ENCODE measurements at regions not wholly inside any gene's neighbourhood (a gene's known extent, or its start where the extent isn't known, plus 50 kb on each side); places are given as distances from the start of the nearest gene placed in this dataset.

- Mint-ChIP-seq H3K4me1 (no peaks in the 10 kb centered on the region), H3K36me3 (no peaks in the 10 kb centered on the region), H3K9me3 (peaks cover 0 to 4% (median 0%) of the 10 kb centered on the region in 7 donors), H3K27me3 (ENCODE audit: low read depth in 3 of 3) (peaks cover 3 to 5% (median 4%) of the 10 kb centered on the region in 3 donors), H3K4me3 (no peak overlapping the region), H3K27ac (no peak overlapping the region)
- H4K20me1 ChIP-seq (ENCODE audit: insufficient read depth, low read length): no peaks in the 10 kb centered on the region
- H3K79me2 ChIP-seq (ENCODE audit: insufficient read depth, low read length): no peaks in the 10 kb centered on the region
- H3K27ac ChIP-seq (ENCODE audit: low read depth in 1 of 2, low read length in 2 of 2): no peak overlapping the region
- no peaks in the 10 kb centered on the region for H3K36me3 ChIP-seq (replicated peaks in 1 of 2; ENCODE audit: control insufficient read depth in 1 of 2, insufficient read depth in 2 of 2, low read length in 2 of 2)
- no peak overlapping the region for H3K9ac ChIP-seq (ENCODE audit: insufficient read depth, low read length, poor library complexity, severe bottlenecking)
- no peak overlapping the region for H3K4me2 ChIP-seq (replicated peaks; ENCODE audit: extremely low read depth, low read length, poor library complexity, severe bottlenecking)
- no peak overlapping the region for H3K4me3 ChIP-seq (replicated peaks in 1 of 3; ENCODE audit: low read depth in 2 of 3, low read length in 3 of 3)
- intact Hi-C loops (cut with micrococcal nuclease): no loop called here
- no peak for DNase-seq
- H2AFZ ChIP-seq (ENCODE audit: insufficient read depth, low read depth, low read length, poor library complexity, severe bottlenecking): no peak overlapping the region
- no CpG with 5 or more reads among the region's 1 CpG for WGBS (ENCODE audit: insufficient coverage)
- no peaks in the 10 kb centered on the region for H3K9me3 ChIP-seq (replicated peaks in 1 of 2; ENCODE audit: control insufficient read depth in 1 of 2, insufficient read depth in 1 of 2, low read length in 2 of 2)
- no peaks in the 10 kb centered on the region for H3K4me1 ChIP-seq (ENCODE audit: control insufficient read depth in 1 of 2, insufficient read depth in 2 of 2, low read length in 2 of 2)
- TF ChIP-seq CTCF (IDR thresholded peaks at IDR 0.05): no peak
- H3K27me3 ChIP-seq (ENCODE audit: control insufficient read depth in 2 of 2, insufficient read depth in 2 of 2, low read length in 2 of 2): no peaks in the 10 kb centered on the region
These were observed 197.0 kb upstream of the E2F8 start for GRCh38 chr11:19437760-19438159.

- H3K4me2 ChIP-seq (replicated peaks; ENCODE audit: extremely low read depth, low read length, poor library complexity, severe bottlenecking): no peak overlapping the region
- H3K4me3 Mint-ChIP-seq: no peak overlapping the region
- TF ChIP-seq CTCF (IDR thresholded peaks at IDR 0.05): no peak
These were observed 196.2 kb upstream of the E2F8 start for GRCh38 chr11:19436932-19437331.

More at GRCh38 chr11:19436932-19437331, 196.2 kb upstream of the E2F8 start:
- H3K79me2 ChIP-seq (ENCODE audit: insufficient read depth, low read length): no peaks in the 10 kb centered on the region
- H3K27ac ChIP-seq (ENCODE audit: low read depth in 1 of 2, low read length in 2 of 2): no peak overlapping the region
- H3K9ac ChIP-seq (ENCODE audit: insufficient read depth, low read length, poor library complexity, severe bottlenecking): no peak overlapping the region
- no peaks in the 10 kb centered on the region for H3K4me1 ChIP-seq (ENCODE audit: control insufficient read depth in 1 of 2, insufficient read depth in 2 of 2, low read length in 2 of 2)
- peaks cover 0 to 4% (median 0%) of the 10 kb centered on the region in 7 donors for H3K9me3 Mint-ChIP-seq
- H3K4me3 ChIP-seq (replicated peaks in 1 of 3; ENCODE audit: low read depth in 2 of 3, low read length in 3 of 3): no peak overlapping the region
- no peaks in the 10 kb centered on the region for H3K27me3 ChIP-seq (ENCODE audit: control insufficient read depth in 2 of 2, insufficient read depth in 2 of 2, low read length in 2 of 2)
- intact Hi-C loops (cut with micrococcal nuclease): no loop called here
- H2AFZ ChIP-seq (ENCODE audit: insufficient read depth, low read depth, low read length, poor library complexity, severe bottlenecking): no peak overlapping the region
- no peaks in the 10 kb centered on the region for H3K36me3 Mint-ChIP-seq
- DNase-seq: no peak
- no peaks in the 10 kb centered on the region for H4K20me1 ChIP-seq (ENCODE audit: insufficient read depth, low read length)
- H3K9me3 ChIP-seq (replicated peaks in 1 of 2; ENCODE audit: control insufficient read depth in 1 of 2, insufficient read depth in 1 of 2, low read length in 2 of 2): no peaks in the 10 kb centered on the region
- no peaks in the 10 kb centered on the region for H3K36me3 ChIP-seq (replicated peaks in 1 of 2; ENCODE audit: control insufficient read depth in 1 of 2, insufficient read depth in 2 of 2, low read length in 2 of 2)
- peaks cover 3 to 5% (median 3%) of the 10 kb centered on the region in 3 donors for H3K27me3 Mint-ChIP-seq (ENCODE audit: low read depth in 3 of 3)
- no peak overlapping the region for H3K27ac Mint-ChIP-seq
- no peaks in the 10 kb centered on the region for H3K4me1 Mint-ChIP-seq
